T47D (cell line): ENCODE measurements at regions not wholly inside any gene's neighbourhood (a gene's known extent, or its start where the extent isn't known, plus 50 kb on each side); places are given as distances from the start of the nearest gene placed in this dataset.

Experiments
- DNase-seq, 2 experiments: peaks; one replicate each; pipeline versions ENCODE4 v3.0.0 to v3.0.0-alpha.2; 2011 to 2012; ENCODE audit warnings: low read depth in 1 of 2, low spot score in 1 of 2
- JUND ChIP-seq: IDR thresholded peaks from 2 replicates; pipeline ENCODE4 v1.6.1; 2012; ENCODE audit warnings: low read depth
- in situ Hi-C: cut with HindIII; loops from 2 replicates; pipeline ENCODE4 v1.10.0; 2016; ENCODE audit warnings: low sequenced_read_pairs, low pct_unique_long_range_greater_than_20kb

- in situ Hi-C loops: no loop called here
- DNase-seq: no peak
- TF ChIP-seq JUND: no peak
Observed at GRCh38 chr3:194040516-194041273, 95.3 kb upstream of the HES1 start.

- no peak for TF ChIP-seq JUND
- DNase-seq: no peak
- in situ Hi-C loops: no loop called here
Observed at GRCh38 chr3:194042927-194043326, 93.0 kb upstream of the HES1 start.

- no peak for TF ChIP-seq JUND
- DNase-seq: no peak
- in situ Hi-C loops: no loop called here
Observed at GRCh38 chr3:194043516-194043915, 92.4 kb upstream of the HES1 start.

GRCh38 chr3:194045289-194045688 is 90.7 kb upstream of the HES1 start:
- in situ Hi-C loops: no loop called here
- no peak for TF ChIP-seq JUND
- no peak for DNase-seq

GRCh38 chr3:194045919-194046318 is 90.0 kb upstream of the HES1 start:
- in situ Hi-C loops: no loop called here

GRCh38 chr3:194046531-194046930 is 89.4 kb upstream of the HES1 start:
- in situ Hi-C loops: no loop called here

More at GRCh38 chr3:194045919-194046318, 90.0 kb upstream of the HES1 start:
- no peak for TF ChIP-seq JUND
- no peak for DNase-seq

DNA sequence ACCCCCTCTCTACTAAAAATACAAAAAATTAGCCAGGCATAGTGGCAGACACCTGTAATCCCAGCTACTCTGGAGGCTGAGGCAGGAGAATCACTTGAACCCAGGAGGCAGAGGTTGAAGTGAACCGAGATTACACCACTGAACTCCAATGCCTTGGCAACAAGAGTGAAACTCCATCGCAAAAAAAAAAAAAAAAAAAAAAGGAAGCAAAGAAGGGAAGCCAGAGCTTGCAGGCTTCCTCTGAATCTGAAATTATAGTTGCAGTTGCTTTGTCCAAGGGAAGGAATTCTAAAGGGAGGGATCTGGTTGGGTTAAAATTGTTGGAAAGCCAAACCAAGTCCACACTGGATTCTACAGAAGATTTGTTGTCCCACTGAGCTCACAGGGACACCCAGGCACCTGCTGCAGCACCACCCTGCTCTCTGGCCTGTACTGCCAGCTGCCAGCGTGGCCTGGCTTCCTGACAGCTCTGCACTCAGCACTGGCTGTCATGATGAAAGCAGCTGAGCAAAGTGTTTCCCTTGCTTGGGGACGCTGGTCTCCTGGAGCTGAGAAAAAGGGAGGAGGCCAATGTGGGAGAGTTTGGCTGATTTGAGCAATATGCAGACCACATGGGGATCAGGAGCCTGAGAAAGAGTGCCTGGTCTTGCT is 88.8 kb upstream of the HES1 start:
- in situ Hi-C loops: no loop called here
- DNase-seq: peak in 1 of 2 experiments; percentile 31
- TF ChIP-seq JUND: no peak

More at GRCh38 chr3:194046531-194046930, 89.4 kb upstream of the HES1 start:
- no peak for TF ChIP-seq JUND
- no peak for DNase-seq

GRCh38 chr3:194049394-194049793 is 86.6 kb upstream of the HES1 start:
- no peak for TF ChIP-seq JUND
- no peak for DNase-seq
- in situ Hi-C loops: no loop called here

DNA sequence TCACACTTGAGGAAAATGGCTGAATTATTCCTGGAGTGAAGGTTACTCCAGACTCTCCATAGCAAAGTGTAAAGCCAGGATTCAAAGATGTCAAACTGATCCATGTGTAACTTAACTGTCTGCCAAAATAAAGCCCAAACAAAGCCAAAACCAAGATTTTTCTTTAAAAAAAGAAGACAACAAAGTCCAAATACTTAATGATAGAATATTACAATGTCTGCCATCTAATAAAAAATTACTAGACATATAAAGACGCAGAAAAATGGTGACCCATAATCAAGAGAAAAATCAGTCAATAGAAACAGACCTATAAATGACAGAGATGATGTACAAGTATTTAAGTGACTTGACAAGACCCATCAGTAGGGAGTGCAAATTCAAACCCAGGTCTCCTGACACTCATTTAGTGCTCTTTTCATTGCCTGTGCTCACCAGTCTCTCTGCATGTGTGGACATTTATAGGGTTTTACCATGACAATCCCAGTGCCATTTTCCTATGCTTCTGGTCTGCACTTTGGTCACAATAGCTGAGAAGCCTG is 85.1 kb upstream of the HES1 start:
- TF ChIP-seq JUND: no peak
- in situ Hi-C loops: no loop called here
- no peak for DNase-seq

DNA sequence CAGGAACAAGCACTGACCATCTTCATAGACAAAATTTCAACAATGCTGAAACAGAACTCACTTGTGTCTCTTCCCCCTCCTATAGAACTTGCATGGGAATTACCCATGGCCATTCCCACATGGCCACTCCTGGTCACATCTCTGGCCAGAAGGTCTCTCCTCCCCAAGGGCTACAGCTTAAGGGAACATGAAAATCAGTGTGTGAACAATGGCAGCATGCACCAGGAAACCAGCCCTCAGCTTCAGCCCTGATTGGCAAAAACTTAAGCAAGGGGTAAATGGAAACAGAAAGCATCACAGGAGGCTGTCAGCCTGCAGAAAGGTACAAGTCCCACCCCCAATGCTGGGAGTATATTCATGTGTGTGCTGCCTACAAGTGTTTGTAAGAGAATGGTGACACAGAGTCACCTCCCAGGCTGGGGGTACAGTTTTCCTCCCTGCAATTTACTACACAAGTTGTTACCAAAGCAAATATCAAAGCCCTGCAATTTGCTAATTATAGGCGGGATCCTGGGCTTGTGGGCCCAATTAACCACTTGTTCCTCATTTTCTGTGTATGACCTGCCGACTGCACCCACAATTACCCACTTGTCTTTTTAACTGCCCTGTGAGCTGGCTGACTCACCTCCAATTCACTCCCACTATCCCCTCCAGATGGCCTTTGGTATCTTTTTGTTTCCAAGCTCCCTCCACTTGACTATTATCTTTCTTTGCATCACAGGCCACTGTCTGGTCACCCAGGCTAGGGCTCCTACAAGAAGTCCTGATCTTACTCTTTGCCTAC is 84.4 kb upstream of the HES1 start:
- DNase-seq: no peak
- in situ Hi-C loops: no loop called here
- no peak for TF ChIP-seq JUND

- in situ Hi-C loops: no loop called here
- TF ChIP-seq JUND: no peak
- DNase-seq: no peak
Observed at GRCh38 chr3:194053136-194053535, 82.8 kb upstream of the HES1 start.

DNA sequence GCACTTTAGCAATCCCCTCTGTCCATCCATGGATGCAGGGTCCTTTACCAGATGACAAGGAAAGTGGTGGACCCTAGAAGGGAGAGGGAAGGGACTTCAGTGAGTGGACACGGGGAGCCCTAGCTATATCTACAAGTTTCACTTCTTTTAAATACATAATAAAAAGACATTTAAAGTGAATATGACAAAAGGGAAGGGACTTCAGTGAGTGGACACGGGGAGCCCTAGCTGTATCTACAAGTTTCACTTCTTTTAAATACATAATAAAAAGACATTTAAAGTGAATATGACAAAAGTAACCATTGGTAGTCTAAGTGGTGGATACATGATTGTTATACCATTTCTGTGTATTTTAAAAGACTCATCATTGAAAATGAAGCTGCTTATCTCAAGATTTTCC is 81.9 kb upstream of the HES1 start:
- DNase-seq: no peak
- in situ Hi-C loops: no loop called here
- no peak for TF ChIP-seq JUND

- TF ChIP-seq JUND: no peak
- DNase-seq: no peak
- in situ Hi-C loops: no loop called here
Observed at GRCh38 chr3:194054540-194054939, 81.4 kb upstream of the HES1 start.
